ENCODE measurements at regions not wholly inside any gene's neighbourhood (a gene's known extent, or its start where the extent isn't known, plus 50 kb on each side); places are given as distances from the start of the nearest gene placed in this dataset.

- TF ChIP-seq ZBTB33 (IDR thresholded peaks at IDR 0.05) (no peak), TAF1 (conservative IDR thresholded peaks at IDR 0.05) (no peak)
Observed at GRCh38 chr20:22385602-22386305, 198.6 kb downstream of the FOXA2 start (continued).

- no peaks in the 10 kb centered on the region for H3K27me3 ChIP-seq (ENCODE audit: control insufficient read depth in 4 of 4, insufficient read depth in 4 of 4, low read length in 3 of 4)
- H3K4me3 ChIP-seq (ENCODE audit: low read depth in 1 of 3, low read length in 3 of 3), result no peak overlapping the region
- peaks cover 0 to 3% (median 0%) of the 10 kb centered on the region in 4 donors for H3K4me1 ChIP-seq (ENCODE audit: control insufficient read depth in 4 of 4, insufficient read depth in 4 of 4, low read length in 3 of 4)
- TF ChIP-seq NR2F2 (IDR thresholded peaks at IDR 0.05) (no peak), RXRA (IDR thresholded peaks at IDR 0.05) (no peak), FOXA2 (IDR thresholded peaks at IDR 0.05) (no peak), MAX (IDR thresholded peaks at IDR 0.05) (no peak), ZBTB33 (IDR thresholded peaks at IDR 0.05) (no peak), GABPA (IDR thresholded peaks at IDR 0.05 in 1 of 2, conservative IDR thresholded peaks at IDR 0.05 in 1 of 2) (no peak), YY1 (IDR thresholded peaks at IDR 0.05) (no peak), FOXA1 (IDR thresholded peaks at IDR 0.05) (no peak), RAD21 (IDR thresholded peaks at IDR 0.05) (no peak)
- DNase-seq (ENCODE audit: low spot score), result no peak
- H3K36me3 ChIP-seq (ENCODE audit: control insufficient read depth in 4 of 4, insufficient read depth in 3 of 4, low read depth in 1 of 4, low read length in 3 of 4), result no peaks in the 10 kb centered on the region
- no peak overlapping the region for H3K27ac ChIP-seq (ENCODE audit: low read depth in 1 of 2, low read length in 2 of 2)
- H3K9me3 ChIP-seq (ENCODE audit: control insufficient read depth in 4 of 4, low read length in 3 of 4), result no peaks in the 10 kb centered on the region
- no peak overlapping the region for H3K9ac ChIP-seq (ENCODE audit: low read depth in 1 of 2, low read length in 2 of 2)
- WGBS, result 88% methylated on average over 3 of the region's 3 CpGs
Observed at GRCh38 chr20:22384978-22385377, 199.4 kb downstream of the FOXA2 start.

GRCh38 chr20:22383156-22383555, 201.2 kb downstream of the FOXA2 start:
- Histone ChIP-seq H3K27me3 (ENCODE audit: control insufficient read depth in 4 of 4, insufficient read depth in 4 of 4, low read length in 3 of 4) (no peaks in the 10 kb centered on the region), H3K4me3 (ENCODE audit: low read depth in 1 of 3, low read length in 3 of 3) (no peak overlapping the region), H3K4me1 (ENCODE audit: control insufficient read depth in 4 of 4, insufficient read depth in 4 of 4, low read length in 3 of 4) (peaks cover 0 to 3% (median 0%) of the 10 kb centered on the region in 4 donors), H3K36me3 (ENCODE audit: control insufficient read depth in 4 of 4, insufficient read depth in 3 of 4, low read depth in 1 of 4, low read length in 3 of 4) (no peaks in the 10 kb centered on the region), H3K9me3 (ENCODE audit: control insufficient read depth in 4 of 4, low read length in 3 of 4) (no peaks in the 10 kb centered on the region), H3K27ac (ENCODE audit: low read depth in 1 of 2, low read length in 2 of 2) (no peak overlapping the region), H3K9ac (ENCODE audit: low read depth in 1 of 2, low read length in 2 of 2) (no peak overlapping the region)
- 92% methylated on average over 4 of the region's 4 CpGs for WGBS
- DNase-seq (ENCODE audit: low spot score), result no peak
- no peak for TF ChIP-seq RXRA (IDR thresholded peaks at IDR 0.05)
- TF ChIP-seq YY1 (IDR thresholded peaks at IDR 0.05), result no peak
- no peak for TF ChIP-seq ZBTB33 (IDR thresholded peaks at IDR 0.05)
- no peak for TF ChIP-seq CTCF (IDR thresholded peaks at IDR 0.05; ENCODE audit: low read depth, low read length, missing input control)

Data from liver (tissue), 8 donors.